ENCODE measurements at regions not wholly inside any gene's neighbourhood (a gene's known extent, or its start where the extent isn't known, plus 50 kb on each side); places are given as distances from the start of the nearest gene placed in this dataset.

GRCh38 chr13:75231235-75231634, 250.7 kb downstream of the TBC1D4 start:
- no peak for DNase-seq (ENCODE audit: low read depth)

- no peak for DNase-seq (ENCODE audit: low read depth)
Measured at GRCh38 chr13:75226733-75227435, 255.1 kb downstream of the TBC1D4 start.

GRCh38 chr13:75226092-75226491, 255.9 kb downstream of the TBC1D4 start:
- DNase-seq (ENCODE audit: low read depth) = no peak

- DNase-seq (ENCODE audit: low read depth) = no peak
Measured at GRCh38 chr13:75225288-75226032, 256.5 kb downstream of the TBC1D4 start.

- no peak for DNase-seq (ENCODE audit: low read depth)
Measured at GRCh38 chr13:75224053-75224742, 257.8 kb downstream of the TBC1D4 start.

- no peak for DNase-seq (ENCODE audit: low read depth)
Measured at GRCh38 chr13:75222031-75222430, 259.9 kb downstream of the TBC1D4 start.

GRCh38 chr13:75220861-75221260, 261.1 kb downstream of the TBC1D4 start:
- no peak for DNase-seq (ENCODE audit: low read depth)

GRCh38 chr13:75220238-75220542, 261.8 kb downstream of the TBC1D4 start:
- no peak for DNase-seq (ENCODE audit: low read depth)

GRCh38 chr13:75219479-75220237, 262.3 kb downstream of the TBC1D4 start:
- DNase-seq (ENCODE audit: low read depth) = peak; percentile 65

GRCh38 chr13:75217949-75218348, 264.0 kb downstream of the TBC1D4 start:
- no peak for DNase-seq (ENCODE audit: low read depth)

- no peak for DNase-seq (ENCODE audit: low read depth)
Measured at GRCh38 chr13:75216038-75216437, 265.9 kb downstream of the TBC1D4 start.

- DNase-seq (ENCODE audit: low read depth) = no peak
Measured at GRCh38 chr13:75214846-75215245, 267.1 kb downstream of the TBC1D4 start.

- DNase-seq (ENCODE audit: low read depth) = no peak
Measured at GRCh38 chr13:75202981-75203380, 279.0 kb downstream of the TBC1D4 start.

- DNase-seq (ENCODE audit: low read depth) = no peak
Measured at GRCh38 chr13:75197803-75198202, 284.2 kb downstream of the TBC1D4 start.

- DNase-seq (ENCODE audit: low read depth) = no peak
Measured at GRCh38 chr13:75196147-75196837, 285.7 kb downstream of the TBC1D4 start.

- no peak for DNase-seq (ENCODE audit: low read depth)
Measured at GRCh38 chr13:75195495-75196146, 286.3 kb downstream of the TBC1D4 start.

- DNase-seq (ENCODE audit: low read depth) = no peak
Measured at GRCh38 chr13:75194717-75195462, 287.1 kb downstream of the TBC1D4 start.

- DNase-seq (ENCODE audit: low read depth) = no peak
Measured at GRCh38 chr13:75186379-75186778, 295.6 kb downstream of the TBC1D4 start.

- DNase-seq (ENCODE audit: low read depth) = no peak
Measured at GRCh38 chr13:75181906-75182305, 300.1 kb downstream of the TBC1D4 start.

- no peak for DNase-seq (ENCODE audit: low read depth)
Measured at GRCh38 chr13:75180805-75181455, 301.0 kb downstream of the TBC1D4 start.
